ENCODE measurements at regions not wholly inside any gene's neighbourhood (a gene's known extent, or its start where the extent isn't known, plus 50 kb on each side); places are given as distances from the start of the nearest gene placed in this dataset.

DNA sequence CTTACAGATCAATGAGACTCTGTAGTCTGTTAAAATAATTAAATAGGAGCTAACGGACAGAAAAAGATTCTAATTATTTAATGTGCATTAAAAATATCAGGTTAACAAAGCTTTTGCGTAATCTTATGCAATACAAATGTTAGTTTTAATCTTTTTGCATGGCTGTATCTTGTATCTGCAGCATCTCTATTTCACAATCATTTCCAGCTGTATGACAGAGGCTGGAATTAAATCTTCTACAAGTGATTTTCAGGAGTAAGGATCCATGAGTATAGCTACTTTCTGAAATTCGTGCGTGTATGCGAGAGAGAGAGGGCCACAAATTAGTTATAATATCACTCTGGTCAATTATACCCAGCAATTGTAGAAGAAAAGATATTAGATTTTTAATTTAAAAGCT lies 1446.8 kb downstream of the NCAM2 start:
- TF ChIP-seq, protein P1, sequence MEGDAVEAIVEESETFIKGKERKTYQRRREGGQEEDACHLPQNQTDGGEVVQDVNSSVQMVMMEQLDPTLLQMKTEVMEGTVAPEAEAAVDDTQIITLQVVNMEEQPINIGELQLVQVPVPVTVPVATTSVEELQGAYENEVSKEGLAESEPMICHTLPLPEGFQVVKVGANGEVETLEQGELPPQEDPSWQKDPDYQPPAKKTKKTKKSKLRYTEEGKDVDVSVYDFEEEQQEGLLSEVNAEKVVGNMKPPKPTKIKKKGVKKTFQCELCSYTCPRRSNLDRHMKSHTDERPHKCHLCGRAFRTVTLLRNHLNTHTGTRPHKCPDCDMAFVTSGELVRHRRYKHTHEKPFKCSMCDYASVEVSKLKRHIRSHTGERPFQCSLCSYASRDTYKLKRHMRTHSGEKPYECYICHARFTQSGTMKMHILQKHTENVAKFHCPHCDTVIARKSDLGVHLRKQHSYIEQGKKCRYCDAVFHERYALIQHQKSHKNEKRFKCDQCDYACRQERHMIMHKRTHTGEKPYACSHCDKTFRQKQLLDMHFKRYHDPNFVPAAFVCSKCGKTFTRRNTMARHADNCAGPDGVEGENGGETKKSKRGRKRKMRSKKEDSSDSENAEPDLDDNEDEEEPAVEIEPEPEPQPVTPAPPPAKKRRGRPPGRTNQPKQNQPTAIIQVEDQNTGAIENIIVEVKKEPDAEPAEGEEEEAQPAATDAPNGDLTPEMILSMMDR (IDR thresholded peaks at IDR 0.05): no peak
- no peak for TF ChIP-seq POLR2A (IDR thresholded peaks at IDR 0.05)

Measured in right lobe of liver (tissue), 4 donors.